Right forelimb (tissue), 1 donor: ENCODE measurements at regions not wholly inside any gene's neighbourhood (a gene's known extent, or its start where the extent isn't known, plus 50 kb on each side); places are given as distances from the start of the nearest gene placed in this dataset.

Source experiments
- DNase-seq: peaks from one replicate; pipeline ENCODE4 v3.0.0-alpha.2; 2018

DNA sequence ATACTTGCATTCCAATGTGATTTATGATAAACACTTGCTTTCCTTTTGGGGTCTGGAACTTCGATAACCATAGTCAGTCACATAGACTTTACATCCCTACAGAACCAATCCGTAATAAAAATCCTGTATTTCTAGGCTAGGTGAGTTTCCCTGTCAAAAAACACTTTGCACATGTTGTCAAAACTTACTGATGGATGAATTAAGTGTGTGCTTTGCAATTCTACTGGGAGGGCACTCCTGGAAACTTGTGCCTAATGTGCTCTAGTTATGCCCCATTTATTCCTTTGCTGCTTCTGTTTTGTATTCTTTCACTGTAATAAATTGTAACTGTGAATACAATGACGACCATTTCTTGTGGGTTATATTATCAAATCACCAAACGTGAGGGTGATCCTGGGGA lies 684.8 kb upstream of the PCDH15 start:
- DNase-seq, result no peak

DNA sequence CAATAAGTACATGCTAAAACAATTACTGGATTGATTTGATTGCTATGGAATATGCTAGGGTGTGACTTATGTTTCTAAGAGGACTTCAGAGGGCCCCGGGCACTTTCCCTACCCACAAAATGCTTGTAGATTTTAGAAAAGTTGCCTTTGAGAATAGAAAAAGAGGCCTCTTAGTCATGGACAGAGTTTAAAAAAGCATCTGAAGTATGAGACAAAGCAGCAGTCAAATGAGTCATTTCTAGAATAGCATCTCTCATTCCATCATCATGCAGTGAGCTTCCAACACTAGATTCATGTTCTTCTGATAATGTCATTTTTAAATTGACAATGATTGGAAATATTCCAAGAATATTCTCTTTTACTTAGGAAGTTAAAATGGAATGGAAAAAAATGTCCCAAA lies 675.1 kb upstream of the PCDH15 start:
- DNase-seq, result no peak

DNA sequence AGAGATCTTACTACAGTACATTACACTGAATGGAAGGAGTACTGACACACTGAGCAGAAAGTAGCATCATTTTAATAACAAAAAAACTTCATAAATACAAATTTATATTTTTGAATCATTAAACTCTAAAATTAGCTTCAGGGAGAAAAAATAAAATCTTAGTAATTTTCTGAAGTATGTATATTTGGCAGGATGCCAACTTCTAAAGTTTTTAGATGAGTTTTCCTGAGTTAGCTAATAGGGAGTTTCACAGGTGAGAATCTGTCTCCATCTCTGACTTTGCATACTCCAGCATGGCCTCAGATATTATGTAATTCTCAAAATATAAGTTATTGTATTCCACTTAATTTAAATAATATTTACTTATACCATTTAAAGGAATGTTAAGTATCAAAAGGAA lies 673.2 kb upstream of the PCDH15 start:
- no peak for DNase-seq

DNA sequence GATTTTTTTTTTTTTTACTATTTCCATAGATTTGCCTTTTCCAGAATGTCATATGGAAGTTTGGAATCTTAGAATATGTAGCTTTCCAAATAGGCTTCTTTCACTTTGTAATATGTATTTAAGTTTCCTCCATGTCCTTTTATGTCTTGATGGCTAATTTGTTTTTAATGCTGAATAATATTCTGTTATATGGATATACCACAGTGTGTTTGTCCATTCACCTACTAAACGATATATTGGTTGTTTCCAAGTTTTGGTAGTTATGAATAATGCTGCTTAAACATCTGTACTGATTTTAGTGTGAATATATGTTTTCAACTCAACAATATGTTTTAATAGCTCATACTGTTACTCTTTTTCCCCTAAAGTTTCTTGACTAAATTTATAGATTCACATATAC lies 669.8 kb upstream of the PCDH15 start:
- no peak for DNase-seq

DNA sequence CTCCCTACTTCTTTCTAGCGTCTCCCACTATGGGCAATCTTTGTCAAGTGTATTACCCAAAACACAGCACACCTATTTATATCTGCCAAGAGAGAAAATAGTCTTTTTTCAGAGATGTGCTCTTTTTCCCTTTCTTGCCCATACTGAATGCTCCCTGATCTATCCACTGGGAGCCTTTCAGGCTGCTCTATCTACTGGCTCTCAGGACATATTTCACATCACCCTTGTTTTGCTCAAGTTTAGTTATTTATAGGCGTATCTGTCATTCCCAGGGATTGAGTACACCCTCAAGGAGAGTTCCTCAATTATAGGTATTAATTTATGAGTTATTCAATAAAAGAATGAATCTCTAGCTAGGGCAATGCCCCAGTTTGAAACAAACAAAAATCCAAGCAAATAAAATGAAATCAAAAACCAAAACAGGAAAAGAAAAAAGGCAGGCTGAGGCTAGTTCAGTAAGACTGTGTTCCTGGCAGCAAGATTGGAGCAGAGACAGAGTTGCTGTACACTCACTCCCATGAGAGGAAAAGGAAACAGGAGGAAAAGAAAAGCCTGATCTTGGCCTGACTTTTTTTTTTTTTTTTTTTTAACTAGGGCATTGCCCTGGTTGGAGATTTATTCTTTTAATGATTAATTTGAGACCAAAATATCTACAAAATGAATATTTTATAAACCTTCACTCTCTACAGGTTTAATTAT lies 665.9 kb upstream of the PCDH15 start:
- DNase-seq, result no peak

DNA sequence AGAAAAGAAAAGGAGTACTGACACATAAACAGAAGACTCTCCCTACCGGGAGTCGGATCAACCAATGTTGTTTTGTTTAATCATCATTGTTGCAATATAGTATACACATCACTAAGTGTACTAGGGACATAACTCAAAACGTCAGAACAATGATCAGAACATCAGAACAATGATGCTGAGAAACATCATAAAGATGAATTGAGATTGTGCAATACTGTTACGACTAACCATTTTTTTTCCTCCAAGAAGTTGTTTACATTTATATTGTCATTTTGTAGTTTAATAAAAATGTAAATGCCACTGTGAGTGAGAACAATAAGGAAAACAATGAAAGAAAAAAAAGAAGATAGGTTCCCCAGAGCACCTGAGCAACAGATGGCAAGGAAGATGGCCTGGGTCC lies 663.1 kb upstream of the PCDH15 start:
- DNase-seq, result no peak

DNA sequence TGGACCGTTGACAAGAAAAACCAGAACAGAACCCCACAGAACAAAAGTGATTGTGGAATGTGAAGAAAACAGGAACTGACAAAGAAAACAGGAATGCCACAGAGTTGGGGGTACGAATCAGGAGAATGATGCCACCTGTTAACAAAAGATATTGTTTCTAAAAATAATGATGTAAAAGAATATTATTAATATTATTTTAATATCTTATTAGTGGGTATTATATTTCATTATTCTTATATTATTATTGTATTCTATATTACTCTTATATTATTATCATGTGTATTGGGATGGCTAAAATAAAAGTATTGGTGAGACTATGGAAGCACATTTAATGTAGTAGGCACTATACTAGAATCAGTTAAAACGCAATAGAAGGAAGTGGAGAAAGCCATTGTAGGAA lies 659.0 kb upstream of the PCDH15 start:
- DNase-seq, result no peak

DNA sequence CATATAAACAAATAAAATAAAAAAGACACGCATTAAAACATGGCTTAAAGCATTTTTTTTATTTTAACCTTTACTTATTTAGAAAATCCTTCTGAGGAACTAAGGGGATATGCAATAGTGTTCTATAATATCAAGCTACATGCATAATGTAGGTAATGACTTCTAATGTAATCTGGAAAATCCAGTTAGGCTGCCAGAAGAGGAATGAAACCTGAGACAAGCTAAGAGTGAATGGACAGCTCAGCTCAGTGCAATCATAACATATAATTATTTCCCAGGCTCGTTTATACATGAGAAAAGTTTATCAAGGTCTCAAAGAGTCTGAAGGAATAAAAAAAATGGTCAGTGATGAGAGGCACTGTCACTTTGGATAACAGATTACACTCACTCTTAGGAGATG lies 649.0 kb upstream of the PCDH15 start:
- no peak for DNase-seq

DNA sequence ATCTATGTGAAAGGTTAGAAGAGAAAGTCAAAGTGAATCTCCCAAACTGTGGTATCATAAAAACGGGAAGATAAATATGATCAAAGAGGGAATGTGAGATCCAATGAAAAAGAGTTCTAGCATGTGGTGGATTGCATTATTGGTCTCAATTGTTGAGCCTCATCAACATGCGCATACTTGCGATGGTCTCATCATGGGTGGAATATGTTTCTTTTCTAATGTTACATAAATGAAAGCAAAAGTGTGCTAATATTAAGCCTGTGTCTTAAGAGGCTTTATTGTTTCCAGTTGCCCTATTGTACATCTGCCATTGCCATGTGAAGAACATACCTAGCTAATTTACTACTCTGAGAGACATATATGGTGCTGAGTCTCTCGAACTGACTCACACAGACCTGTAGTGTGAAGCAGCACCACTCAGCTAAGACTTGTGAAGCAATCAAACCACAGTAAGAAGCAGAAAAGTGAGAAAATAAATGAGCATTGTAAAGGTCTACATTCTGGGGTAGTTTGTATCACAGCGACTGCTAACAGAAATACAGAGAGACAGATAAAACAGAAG lies 645.5 kb upstream of the PCDH15 start:
- DNase-seq, result no peak

DNA sequence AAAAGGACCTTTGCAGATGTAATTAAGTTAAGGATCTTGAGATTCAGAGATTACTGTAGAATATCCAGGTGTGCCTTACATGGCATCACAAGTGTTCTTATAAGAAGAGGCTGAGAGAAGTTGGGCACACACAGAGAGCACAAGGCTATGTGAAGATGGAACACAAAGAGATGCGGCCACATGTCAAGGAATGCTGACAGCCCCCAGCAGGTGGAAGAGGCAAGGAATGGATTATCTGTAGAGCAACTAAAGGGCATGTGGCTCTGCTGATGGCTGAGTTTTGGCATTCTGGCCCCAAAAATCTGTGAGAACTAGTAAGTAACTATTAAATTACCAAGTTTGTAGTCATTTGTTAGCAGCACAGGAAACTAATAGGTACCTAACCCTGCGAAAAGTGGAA lies 640.7 kb upstream of the PCDH15 start:
- no peak for DNase-seq

DNA sequence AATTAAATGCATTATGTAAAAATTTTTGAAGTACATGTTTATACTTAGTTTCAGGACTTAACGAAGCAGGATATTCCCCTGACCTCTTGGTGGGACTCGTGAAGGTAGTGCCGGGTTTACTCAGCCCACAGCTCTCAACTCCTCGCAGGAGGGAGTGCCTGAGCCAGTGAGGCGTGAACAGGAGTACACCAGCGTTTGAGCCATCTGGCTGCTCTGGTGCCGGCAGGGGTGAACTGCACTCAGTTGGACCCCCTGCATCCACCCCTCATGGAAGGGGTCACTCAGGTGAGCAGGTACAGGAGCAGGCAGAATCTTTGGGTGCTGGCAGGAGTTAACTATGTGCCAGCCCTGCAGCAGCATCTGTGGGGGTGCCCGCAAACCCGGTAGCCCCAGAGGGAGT lies 625.1 kb upstream of the PCDH15 start:
- DNase-seq, result no peak

DNA sequence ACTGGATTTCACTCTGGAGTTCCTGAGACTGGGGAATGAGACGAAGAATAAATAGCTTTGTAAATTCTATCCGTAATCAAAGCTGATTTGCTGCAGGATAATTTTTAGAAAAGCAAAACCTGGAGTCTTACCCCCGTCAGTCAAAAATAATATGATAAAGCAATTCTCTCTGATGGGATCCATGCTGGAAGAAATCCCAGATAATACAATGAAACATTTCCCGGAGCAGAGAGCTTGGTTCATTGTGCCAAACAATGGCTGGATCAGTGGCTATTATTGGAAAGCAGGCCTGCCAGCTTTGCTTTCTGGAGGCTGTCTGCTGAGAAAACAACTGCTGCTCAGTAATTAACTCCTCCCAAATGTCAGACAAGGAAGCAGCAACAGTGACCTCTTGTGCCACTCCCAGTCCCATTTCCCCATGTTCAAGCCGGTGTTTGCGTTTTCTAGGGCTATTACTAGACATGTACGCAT lies 609.4 kb upstream of the PCDH15 start:
- no peak for DNase-seq

DNA sequence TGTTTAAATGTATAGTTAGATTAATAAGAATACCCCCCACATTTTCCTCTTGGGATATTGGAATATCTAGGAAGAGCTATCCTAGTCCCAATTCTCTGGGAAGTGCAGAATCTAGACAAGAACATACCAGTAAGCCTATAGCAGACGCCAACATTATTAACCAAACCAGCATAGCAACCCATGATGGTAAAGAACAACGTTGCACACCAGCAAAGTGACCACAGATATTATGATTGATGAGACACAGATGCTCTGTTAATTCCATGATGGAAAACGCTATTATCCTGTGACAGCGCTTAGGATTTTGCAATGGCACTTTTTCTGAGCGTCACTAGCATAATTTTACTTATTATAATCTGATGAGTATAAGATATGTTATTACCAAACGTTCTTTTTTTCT lies 603.1 kb upstream of the PCDH15 start:
- no peak for DNase-seq

DNA sequence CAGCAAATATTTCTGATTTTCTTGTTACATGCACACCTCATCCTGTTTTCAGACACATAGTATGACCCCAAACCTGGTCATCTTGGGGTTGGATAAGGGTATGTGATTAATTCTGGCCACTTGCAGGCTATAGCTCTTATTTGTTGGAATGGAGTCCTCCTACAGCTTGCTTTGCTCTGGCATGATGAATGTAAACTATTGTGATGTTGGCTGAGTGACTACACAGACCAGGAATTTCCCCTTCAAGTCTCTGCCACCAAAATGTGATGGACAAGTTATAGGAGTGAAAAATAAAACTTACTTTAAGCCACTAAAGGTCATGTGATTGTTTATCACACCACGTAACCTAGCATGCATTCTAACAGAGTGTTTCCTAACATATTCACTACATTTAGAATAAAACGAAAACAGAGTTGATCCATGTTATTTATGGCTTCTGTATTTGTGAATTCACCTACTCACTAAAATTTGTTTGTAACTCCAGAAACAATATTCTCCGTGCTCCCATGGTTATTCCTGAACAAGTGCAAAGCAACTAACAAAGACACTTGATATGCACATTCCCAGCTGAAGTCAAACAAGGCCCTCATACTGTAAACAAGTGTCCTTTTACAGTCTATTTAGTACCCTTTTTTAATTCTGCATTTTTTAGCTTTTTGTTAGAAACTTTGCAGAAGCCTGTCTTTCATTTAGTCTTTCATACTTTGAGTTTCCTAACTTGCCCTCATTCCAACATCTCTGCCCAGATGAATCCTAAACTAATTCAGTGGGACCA lies 599.2 kb upstream of the PCDH15 start:
- no peak for DNase-seq

DNA sequence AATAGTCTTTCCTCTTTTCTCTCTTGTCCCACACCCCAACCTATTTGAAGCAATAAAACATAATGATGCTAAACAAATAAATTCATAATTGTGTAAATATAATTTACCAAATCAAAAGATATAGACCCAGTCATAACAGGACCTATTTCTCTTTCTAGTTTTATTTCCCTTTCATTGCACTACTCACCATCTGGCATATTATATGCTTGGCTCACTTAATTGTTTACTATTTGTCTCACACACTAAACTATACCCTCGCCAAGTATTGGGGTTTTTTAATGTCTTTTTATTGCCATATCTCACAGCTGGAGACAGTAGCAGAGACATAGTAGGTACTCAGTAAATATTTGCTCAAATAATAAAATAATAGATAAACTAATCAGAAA lies 597.5 kb upstream of the PCDH15 start:
- no peak for DNase-seq

DNA sequence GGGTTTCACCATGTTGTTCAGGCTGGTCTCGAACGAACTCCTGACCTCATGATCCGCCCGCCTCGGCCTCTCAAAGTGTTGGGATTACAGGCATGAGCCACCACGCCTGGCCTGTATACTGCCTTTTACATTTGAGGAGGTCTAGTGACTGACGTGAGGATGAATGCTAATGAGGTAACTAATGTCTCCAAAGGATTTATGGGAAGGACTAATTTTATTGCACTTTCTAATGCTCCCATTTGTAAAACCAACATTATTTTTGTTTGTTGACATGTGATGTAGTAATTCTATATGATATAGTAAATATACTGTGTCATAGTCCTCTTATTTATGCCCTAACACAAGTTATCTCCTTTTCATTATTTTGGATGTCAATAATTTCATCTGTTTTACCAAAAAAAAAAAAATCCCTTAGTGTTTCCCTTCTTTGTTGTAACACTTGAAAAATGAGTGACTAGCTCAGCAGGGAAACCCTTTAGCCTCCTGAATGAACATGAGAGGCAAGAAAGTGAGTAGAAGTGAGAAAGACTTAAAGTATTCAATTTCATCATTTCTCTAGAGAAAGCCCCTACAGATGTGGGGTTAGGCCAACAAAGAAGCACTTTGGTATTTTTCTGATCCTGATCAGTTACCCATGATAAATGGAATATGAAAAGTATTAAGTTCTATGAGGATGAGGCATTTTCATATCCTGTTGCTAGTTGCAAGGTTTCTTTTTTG lies 596.9 kb upstream of the PCDH15 start:
- DNase-seq, result no peak

DNA sequence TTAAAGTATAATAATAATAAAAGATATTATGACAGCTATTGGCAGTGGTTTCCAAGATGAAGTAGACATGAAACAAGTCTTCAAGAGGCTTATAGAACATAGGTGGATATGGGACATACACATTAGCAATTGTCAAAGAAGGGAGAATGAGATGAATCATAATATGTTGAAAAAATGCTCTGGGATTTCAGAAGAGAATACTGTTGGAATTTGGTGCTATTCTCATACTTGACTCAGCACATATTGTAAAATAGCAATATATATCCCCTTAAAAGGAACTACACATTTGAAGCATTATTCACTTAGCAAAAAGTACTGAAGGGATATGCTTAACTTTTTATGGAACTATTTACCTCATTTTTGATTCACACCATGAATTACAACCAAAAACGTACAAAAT lies 577.2 kb upstream of the PCDH15 start:
- DNase-seq, result no peak

DNA sequence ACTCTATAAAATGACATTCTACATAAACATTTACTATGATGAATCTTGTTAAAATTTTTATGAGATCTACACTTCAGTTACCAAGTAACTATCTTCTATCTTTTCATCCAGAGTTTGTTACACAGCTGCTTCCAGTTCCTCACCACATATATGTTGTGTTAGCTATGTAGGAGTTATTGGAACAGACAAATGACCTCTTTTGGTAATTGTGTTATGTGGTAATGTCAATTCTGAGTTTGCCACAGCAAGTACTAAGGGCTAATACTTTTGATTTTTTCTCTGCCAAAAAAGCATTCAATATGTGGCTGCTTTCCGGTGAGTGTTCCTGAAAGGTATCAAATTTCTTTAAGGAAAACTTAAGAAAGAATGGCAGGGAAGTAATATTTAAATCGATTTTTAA lies 573.9 kb upstream of the PCDH15 start:
- DNase-seq, result no peak

DNA sequence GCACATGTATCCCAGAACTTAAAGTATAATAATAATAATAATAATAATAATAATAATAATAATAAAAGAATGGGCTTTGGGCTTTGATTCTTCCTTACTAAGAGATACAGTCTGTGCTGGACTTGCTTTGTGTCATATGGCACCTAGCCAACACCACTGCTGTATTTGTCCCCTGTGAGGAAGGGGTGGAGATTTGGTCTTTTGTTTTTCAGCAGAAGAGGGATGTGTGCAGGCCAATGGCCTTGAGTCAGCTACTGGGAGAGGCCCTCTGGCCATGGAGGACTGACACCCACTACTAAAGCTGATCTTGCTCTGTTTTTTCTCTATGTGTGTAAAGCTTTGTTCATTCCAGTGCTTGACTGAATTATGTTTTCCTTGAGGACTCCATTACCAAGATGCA lies 573.0 kb upstream of the PCDH15 start:
- DNase-seq, result no peak

DNA sequence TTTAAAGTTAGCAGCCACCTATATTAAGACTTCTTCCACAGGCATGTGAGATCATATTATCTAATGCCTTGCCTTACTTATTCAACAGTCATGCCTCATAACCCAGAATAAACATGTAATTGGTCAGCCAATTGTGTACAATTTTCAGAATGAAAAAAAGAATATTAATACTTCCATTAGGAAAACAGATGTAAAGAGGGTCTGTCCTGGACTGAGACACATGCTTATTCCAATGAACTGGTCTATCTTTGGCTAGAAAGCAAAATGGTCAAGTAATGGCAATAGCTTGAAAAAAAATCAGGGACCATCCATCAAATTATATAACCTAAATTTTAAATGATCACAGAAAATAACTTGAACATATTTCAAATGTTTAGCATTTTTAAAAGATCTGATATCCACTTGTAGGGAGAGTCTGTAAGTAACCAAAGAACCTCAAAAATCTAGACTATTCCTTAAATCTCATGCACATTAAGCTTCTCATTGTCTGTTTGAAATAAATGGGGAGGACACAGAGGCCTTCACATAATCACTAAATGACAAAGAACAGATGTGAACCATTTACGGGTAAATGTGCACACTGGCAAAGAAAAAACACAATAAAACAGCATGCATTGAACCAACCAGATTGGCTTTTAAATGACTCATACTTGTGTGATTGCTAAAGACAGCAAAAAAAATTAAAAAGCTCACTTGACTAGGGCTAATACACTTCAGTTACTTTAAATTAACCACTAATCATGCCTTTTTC lies 568.8 kb upstream of the PCDH15 start:
- no peak for DNase-seq

DNA sequence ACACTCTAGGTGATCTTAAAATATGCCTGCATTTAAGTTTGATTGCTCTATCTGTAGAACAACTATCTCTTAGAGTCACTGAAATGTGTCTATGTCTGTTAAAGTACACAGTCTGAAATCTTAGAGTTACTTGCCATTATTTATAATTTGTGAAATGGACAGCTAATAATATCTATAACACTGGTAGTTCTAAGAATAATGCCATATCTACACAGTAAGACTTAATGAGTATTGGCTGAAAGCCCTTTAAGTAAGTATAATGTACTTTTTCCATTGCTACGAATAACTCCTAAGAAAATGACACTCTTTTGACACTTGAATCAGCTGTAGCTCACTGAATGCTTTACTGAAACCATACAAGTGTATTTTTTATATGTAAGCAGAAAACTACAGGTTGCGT lies 567.4 kb upstream of the PCDH15 start:
- DNase-seq, result no peak

DNA sequence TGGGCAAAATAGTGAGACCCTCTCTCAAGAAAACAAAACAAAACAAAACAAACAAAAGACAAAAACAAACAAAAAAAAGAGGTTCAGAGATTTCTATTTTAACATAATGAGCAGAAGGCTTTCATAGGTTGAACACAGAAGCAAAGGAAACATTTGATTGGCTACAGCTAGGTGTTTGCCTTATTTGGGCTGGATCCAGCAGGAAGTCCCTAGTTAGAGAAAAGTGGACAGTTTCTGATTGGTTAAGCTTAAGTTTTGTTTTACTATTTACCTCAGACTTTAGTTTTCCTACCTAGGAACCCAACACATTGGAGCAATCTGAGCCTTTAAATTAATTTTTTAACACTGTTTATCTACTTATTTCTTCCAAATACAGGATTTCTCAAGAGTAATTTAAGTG lies 566.5 kb upstream of the PCDH15 start:
- no peak for DNase-seq

DNA sequence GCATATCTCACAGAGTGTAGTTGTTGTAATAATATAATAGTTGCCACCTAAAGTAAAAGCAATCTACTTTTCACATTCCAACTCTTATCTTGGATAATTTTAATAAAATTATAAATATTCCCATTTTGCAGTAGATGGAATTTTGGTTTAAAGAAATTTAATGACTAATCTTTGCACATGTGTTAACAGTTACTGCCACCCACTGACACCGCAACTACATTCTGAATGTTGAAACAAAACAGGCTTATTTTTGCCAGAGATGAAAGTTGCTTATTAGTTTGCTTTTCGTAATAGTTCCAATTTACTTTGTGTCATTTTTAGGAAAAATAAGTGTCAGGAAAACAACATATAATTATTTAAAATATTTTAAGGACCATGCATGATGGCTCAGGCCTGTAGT lies 557.5 kb upstream of the PCDH15 start:
- no peak for DNase-seq
